ENCODE measurements at regions not wholly inside any gene's neighbourhood (a gene's known extent, or its start where the extent isn't known, plus 50 kb on each side); places are given as distances from the start of the nearest gene placed in this dataset.

DNA sequence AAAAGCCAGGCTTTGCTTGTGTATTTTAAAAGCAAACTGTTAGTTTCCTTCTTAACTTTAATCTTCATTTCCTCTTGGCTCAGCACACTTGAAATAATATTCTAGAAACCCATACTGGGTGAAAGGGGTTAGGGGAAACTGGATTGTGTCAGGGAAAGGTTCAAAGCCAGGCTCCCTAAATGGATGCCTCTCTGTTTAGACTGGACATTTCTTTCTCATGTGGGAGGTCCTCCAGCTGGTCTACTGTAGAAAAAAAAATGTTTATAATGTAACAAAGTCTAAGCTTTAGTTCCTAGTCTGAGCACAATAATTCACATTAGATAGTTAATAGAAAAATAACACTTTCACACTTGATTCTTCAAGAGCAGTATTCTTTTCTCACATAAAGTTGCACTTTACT is 89.0 kb upstream of the AKIRIN2 start:
- Histone ChIP-seq H4K20me1 (ENCODE audit: control insufficient read depth, extremely low read depth, insufficient read depth, low read length) (no peaks in the 10 kb centered on the region), H3K27me3 (ENCODE audit: control insufficient read depth, insufficient read depth, low read length) (no peaks in the 10 kb centered on the region), H3K79me2 (ENCODE audit: control insufficient read depth, insufficient read depth, low read length) (no peaks in the 10 kb centered on the region), H3K9ac (ENCODE audit: insufficient read depth, low read length) (no peak overlapping the region), H3K4me3 (replicated peaks in 1 of 4; ENCODE audit: control extremely low read depth in 1 of 4, insufficient read depth in 1 of 4, low read depth in 3 of 4, low read length in 4 of 4) (no peak overlapping the region), H3K27ac (ENCODE audit: insufficient read depth, low read length) (no peak overlapping the region), H3K4me2 (ENCODE audit: extremely low read depth, insufficient read depth, low read length) (no peak overlapping the region), H3K36me3 (ENCODE audit: control insufficient read depth, insufficient read depth, low read length) (no peaks in the 10 kb centered on the region), H3K9me3 (ENCODE audit: control insufficient read depth, insufficient read depth, low read depth, low read length) (no peaks in the 10 kb centered on the region), H2AFZ (ENCODE audit: low read length) (no peak overlapping the region), H3K4me1 (ENCODE audit: control insufficient read depth, extremely low read depth, insufficient read depth, low read length) (peaks cover 3% of the 10 kb centered on the region)
- TF ChIP-seq, protein P1, sequence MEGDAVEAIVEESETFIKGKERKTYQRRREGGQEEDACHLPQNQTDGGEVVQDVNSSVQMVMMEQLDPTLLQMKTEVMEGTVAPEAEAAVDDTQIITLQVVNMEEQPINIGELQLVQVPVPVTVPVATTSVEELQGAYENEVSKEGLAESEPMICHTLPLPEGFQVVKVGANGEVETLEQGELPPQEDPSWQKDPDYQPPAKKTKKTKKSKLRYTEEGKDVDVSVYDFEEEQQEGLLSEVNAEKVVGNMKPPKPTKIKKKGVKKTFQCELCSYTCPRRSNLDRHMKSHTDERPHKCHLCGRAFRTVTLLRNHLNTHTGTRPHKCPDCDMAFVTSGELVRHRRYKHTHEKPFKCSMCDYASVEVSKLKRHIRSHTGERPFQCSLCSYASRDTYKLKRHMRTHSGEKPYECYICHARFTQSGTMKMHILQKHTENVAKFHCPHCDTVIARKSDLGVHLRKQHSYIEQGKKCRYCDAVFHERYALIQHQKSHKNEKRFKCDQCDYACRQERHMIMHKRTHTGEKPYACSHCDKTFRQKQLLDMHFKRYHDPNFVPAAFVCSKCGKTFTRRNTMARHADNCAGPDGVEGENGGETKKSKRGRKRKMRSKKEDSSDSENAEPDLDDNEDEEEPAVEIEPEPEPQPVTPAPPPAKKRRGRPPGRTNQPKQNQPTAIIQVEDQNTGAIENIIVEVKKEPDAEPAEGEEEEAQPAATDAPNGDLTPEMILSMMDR (conservative IDR thresholded peaks at IDR 0.05 in 1 of 2, IDR thresholded peaks at IDR 0.05 in 1 of 2; ENCODE audit: low read depth in 1 of 2, low read length in 2 of 2), result no peak
- TF ChIP-seq EZH2 (IDR thresholded peaks at IDR 0.05; ENCODE audit: low read length, missing control alignments), result no peak
- DNase-seq (ENCODE audit: low read depth in 2 of 2), result peak in 1 of 2 donors; percentile 11

DNA sequence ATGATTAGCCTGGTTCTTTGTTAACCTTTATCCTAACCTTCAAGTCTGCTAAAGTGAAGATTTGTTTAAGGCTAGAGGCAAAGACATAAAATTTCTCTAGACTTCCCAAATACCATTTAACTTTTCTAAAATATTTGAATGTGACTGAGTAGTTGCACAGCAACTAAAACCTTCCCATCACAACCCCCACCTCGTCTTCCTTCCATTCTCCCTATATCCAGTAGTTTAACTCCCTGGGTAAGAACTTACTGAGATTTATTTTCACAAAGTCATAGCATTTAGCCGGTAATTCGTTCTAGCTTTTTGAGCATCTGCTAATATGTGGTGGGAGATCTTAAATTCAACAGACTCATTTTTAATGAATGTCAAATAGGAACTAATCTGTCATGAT is 87.9 kb upstream of the AKIRIN2 start:
- no peak overlapping the region for H3K9ac ChIP-seq (ENCODE audit: insufficient read depth, low read length)
- TF ChIP-seq, protein P1 (conservative IDR thresholded peaks at IDR 0.05 in 1 of 2, IDR thresholded peaks at IDR 0.05 in 1 of 2; ENCODE audit: low read depth in 1 of 2, low read length in 2 of 2), result no peak
- no peak for TF ChIP-seq EZH2 (IDR thresholded peaks at IDR 0.05; ENCODE audit: low read length, missing control alignments)
- no peak for DNase-seq (ENCODE audit: low read depth in 2 of 2)

DNA sequence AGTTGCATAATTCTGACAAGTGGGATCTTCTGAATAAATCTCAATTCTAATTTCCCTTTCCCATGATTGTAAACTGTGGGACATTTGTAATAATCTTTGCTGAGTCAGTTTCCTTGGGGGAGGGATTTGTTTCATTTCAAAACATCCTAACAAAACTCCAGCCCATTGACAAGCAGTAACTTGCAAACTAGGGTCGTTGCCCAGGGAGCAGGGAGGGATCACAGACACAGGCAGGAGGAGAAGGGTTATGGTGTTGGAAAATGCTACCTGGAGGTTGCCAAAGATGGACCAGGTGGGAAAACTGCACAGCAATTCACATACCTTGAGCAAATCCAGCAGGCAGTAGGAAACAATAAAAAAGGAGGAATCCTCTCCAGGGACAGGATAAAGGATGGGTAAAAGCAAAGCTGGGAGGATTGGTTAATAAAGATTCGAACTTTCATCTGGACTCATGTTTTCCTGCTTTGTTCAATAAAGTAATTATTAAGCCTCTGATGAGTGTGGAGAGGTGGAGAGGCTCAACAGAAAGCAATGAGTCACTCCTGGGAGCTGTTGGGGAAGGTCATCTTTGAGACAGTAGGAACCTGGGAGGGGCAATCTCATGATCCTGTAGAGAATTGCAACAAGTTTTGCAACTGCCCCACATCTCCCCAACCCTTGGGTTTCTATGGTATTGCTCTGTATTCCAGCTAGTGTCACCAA is 87.3 kb upstream of the AKIRIN2 start:
- Histone ChIP-seq H3K4me2 (ENCODE audit: extremely low read depth, insufficient read depth, low read length) (peak overlapping the region; percentile 81), H3K4me3 (replicated peaks in 1 of 4; ENCODE audit: control extremely low read depth in 1 of 4, insufficient read depth in 1 of 4, low read depth in 3 of 4, low read length in 4 of 4) (no peak overlapping the region), H3K79me2 (ENCODE audit: control insufficient read depth, insufficient read depth, low read length) (no peaks in the 10 kb centered on the region), H2AFZ (ENCODE audit: low read length) (peak overlapping the region; percentile 51), H3K9me3 (ENCODE audit: control insufficient read depth, insufficient read depth, low read depth, low read length) (no peaks in the 10 kb centered on the region), H3K27ac (ENCODE audit: insufficient read depth, low read length) (peak overlapping the region; percentile 15), H4K20me1 (ENCODE audit: control insufficient read depth, extremely low read depth, insufficient read depth, low read length) (no peaks in the 10 kb centered on the region), H3K27me3 (ENCODE audit: control insufficient read depth, insufficient read depth, low read length) (no peaks in the 10 kb centered on the region), H3K4me1 (ENCODE audit: control insufficient read depth, extremely low read depth, insufficient read depth, low read length) (peaks cover 3% of the 10 kb centered on the region), H3K9ac (ENCODE audit: insufficient read depth, low read length) (no peak overlapping the region), H3K36me3 (ENCODE audit: control insufficient read depth, insufficient read depth, low read length) (no peaks in the 10 kb centered on the region)
- TF ChIP-seq, protein P1 (conservative IDR thresholded peaks at IDR 0.05 in 1 of 2, IDR thresholded peaks at IDR 0.05 in 1 of 2; ENCODE audit: low read depth in 1 of 2, low read length in 2 of 2), result no peak
- no peak for TF ChIP-seq EZH2 (IDR thresholded peaks at IDR 0.05; ENCODE audit: low read length, missing control alignments)
- peak; percentile 48 to 64 for DNase-seq (ENCODE audit: low read depth in 2 of 2)

More for the DNA sequence above, 87.9 kb upstream of the AKIRIN2 start:
- H3K79me2 ChIP-seq (ENCODE audit: control insufficient read depth, insufficient read depth, low read length), result no peaks in the 10 kb centered on the region
- H2AFZ ChIP-seq (ENCODE audit: low read length), result no peak overlapping the region
- no peak overlapping the region for H3K4me2 ChIP-seq (ENCODE audit: extremely low read depth, insufficient read depth, low read length)
- no peaks in the 10 kb centered on the region for H3K36me3 ChIP-seq (ENCODE audit: control insufficient read depth, insufficient read depth, low read length)
- no peaks in the 10 kb centered on the region for H3K27me3 ChIP-seq (ENCODE audit: control insufficient read depth, insufficient read depth, low read length)
- no peak overlapping the region for H3K27ac ChIP-seq (ENCODE audit: insufficient read depth, low read length)
- H3K9me3 ChIP-seq (ENCODE audit: control insufficient read depth, insufficient read depth, low read depth, low read length), result no peaks in the 10 kb centered on the region
- H4K20me1 ChIP-seq (ENCODE audit: control insufficient read depth, extremely low read depth, insufficient read depth, low read length), result no peaks in the 10 kb centered on the region
- peaks cover 3% of the 10 kb centered on the region for H3K4me1 ChIP-seq (ENCODE audit: control insufficient read depth, extremely low read depth, insufficient read depth, low read length)
- no peak overlapping the region for H3K4me3 ChIP-seq (replicated peaks in 1 of 4; ENCODE audit: control extremely low read depth in 1 of 4, insufficient read depth in 1 of 4, low read depth in 3 of 4, low read length in 4 of 4)
